ENCODE measurements at regions not wholly inside any gene's neighbourhood (a gene's known extent, or its start where the extent isn't known, plus 50 kb on each side); places are given as distances from the start of the nearest gene placed in this dataset.

DNA sequence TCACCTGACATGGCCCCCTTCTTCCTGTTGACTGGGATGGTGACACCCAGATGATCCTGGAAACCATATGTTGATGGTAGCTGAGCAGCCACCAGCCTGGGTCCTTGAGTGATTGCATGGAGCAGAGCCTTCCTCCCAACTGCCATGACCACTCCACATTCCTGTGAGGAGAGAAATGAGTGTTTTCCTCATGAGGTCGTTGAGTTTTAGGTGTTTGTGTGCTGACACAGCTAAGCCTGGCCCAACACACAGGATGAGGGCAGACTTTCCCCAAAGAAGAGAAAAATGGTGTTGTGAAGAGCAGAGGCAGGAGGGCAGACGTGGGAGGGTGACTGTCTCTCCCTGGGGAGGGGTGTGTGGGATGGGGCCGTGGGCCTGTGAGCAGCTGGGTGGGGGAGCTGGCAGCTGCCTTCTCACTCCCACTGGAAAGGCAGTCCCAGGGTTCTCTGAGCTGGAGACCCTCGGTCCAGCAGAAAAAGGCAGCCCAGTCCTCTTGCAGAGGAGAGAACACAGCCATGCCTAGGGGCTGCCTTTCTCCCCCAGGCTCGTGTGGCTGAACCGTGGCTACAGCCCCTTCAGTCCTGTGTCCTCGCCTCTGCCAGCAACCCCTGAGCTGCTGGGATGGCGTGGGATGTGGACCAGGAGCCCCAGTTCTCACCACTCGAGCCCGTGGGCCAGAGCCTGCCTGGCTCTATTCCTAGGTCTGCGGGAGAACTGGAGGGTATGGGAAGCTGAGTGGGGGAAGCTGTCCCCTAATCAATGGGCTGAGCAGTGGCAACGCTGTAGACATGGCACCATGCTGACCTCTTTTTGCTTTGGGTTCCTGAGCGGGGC lies 257.0 kb downstream of the ADGRD1 start:
- TF ChIP-seq GATA3 (IDR thresholded peaks at IDR 0.05; ENCODE audit: low read depth, low read length) (no peak), GATA2 (IDR thresholded peaks at IDR 0.05; ENCODE audit: low read depth, low read length) (no peak)
